ENCODE measurements at regions not wholly inside any gene's neighbourhood (a gene's known extent, or its start where the extent isn't known, plus 50 kb on each side); places are given as distances from the start of the nearest gene placed in this dataset.

DNA sequence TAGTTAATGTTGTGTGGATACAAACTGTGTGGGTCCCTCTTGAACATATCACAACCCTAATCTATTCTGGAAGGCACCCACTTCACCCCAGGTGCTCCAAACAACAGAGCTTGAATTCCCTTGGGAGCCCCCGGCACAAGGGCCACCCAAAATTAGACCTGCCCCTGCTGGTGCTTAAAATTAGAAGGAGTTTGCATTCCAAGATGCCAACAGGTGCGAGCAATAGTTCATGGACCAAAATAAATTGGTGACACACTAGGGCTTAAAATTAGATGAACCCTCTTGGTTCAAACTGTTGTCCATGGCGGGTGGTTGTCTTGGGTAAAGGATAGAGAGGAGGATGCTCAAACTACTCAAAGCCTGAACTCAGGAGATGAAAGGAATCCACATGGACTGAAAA lies 291.5 kb downstream of the MN1 start:
- intact Hi-C loops (cut with DNase I; ENCODE audit: low total_unique reads): loop anchor here (10.0 kb wide), 1 partner anchor 295 kb away; the partner anchor contains the start of gene MN1
- TF ChIP-seq, protein P1, sequence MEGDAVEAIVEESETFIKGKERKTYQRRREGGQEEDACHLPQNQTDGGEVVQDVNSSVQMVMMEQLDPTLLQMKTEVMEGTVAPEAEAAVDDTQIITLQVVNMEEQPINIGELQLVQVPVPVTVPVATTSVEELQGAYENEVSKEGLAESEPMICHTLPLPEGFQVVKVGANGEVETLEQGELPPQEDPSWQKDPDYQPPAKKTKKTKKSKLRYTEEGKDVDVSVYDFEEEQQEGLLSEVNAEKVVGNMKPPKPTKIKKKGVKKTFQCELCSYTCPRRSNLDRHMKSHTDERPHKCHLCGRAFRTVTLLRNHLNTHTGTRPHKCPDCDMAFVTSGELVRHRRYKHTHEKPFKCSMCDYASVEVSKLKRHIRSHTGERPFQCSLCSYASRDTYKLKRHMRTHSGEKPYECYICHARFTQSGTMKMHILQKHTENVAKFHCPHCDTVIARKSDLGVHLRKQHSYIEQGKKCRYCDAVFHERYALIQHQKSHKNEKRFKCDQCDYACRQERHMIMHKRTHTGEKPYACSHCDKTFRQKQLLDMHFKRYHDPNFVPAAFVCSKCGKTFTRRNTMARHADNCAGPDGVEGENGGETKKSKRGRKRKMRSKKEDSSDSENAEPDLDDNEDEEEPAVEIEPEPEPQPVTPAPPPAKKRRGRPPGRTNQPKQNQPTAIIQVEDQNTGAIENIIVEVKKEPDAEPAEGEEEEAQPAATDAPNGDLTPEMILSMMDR (IDR thresholded peaks at IDR 0.05): no peak
- H3K9me3 ChIP-seq: no peaks in the 10 kb centered on the region
- H3K27ac ChIP-seq: peak overlapping the region in 1 of 2 donors; percentile 7
- H3K4me1 ChIP-seq: peaks cover 0 to 54% (median 27%) of the 10 kb centered on the region in 4 donors
- H3K4me3 ChIP-seq: no peak overlapping the region
- no peak for DNase-seq
- H3K36me3 ChIP-seq: no peaks in the 10 kb centered on the region
- no peaks in the 10 kb centered on the region for H3K27me3 ChIP-seq

DNA sequence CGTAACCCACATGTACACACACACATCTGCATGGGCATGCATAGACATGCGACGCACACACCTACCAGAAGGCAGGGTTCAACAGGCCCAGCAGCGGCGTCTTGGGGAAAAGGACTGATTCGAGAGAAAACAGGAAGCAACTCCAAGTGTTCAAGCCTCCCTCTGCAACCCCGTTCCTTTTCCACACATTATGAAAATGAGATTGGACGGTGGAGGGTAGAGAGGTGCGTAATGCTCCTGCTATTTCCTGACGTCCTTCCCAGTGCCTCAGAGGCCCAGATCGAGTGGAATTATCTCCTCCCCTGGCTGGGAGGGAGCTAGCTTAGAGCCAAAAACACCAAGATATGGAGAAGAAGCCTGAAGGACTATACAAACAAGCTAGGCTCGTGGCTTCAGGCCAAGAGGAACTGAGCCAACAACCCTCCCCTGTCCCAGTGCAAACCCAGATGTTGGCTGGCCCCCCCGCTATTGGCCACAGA lies 289.2 kb downstream of the MN1 start:
- DNase-seq: peak; percentile 84 to 93
- Histone ChIP-seq H3K27me3 (no peaks in the 10 kb centered on the region), H3K36me3 (no peaks in the 10 kb centered on the region), H3K27ac (peak overlapping the region; percentile 53 to 69), H3K4me3 (no peak overlapping the region), H3K4me1 (peaks cover 0 to 52% (median 20%) of the 10 kb centered on the region in 4 donors), H3K9me3 (no peaks in the 10 kb centered on the region)
- intact Hi-C loops (cut with DNase I; ENCODE audit: low total_unique reads): loop anchor here (10.0 kb wide), 1 partner anchor 292 kb away; the partner anchor contains the start of gene MN1
- TF ChIP-seq, protein P1 (IDR thresholded peaks at IDR 0.05): no peak

DNA sequence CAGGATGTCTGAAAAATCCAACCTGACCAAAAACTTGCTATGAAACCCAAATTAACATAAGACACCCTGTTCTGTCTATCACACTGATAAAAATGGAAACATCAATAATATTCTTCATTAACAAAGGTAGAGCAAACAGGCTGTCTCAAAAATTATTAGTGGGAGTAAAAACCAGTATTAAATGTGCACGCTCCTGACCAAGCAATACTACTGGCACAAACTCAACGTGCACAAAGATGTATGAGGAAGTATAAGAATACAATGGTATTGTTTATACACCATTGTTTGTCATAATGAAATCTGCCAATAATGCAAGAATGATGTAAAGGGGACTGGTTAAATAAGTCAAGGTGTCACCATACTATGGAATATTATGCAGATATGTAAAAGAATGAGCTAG lies 288.5 kb downstream of the MN1 start:
- Histone ChIP-seq H3K36me3 (no peaks in the 10 kb centered on the region), H3K4me1 (peaks cover 0 to 51% (median 20%) of the 10 kb centered on the region in 4 donors), H3K9me3 (no peaks in the 10 kb centered on the region), H3K4me3 (no peak overlapping the region), H3K27me3 (no peaks in the 10 kb centered on the region), H3K27ac (peak overlapping the region; percentile 53 to 69)
- TF ChIP-seq, protein P1 (IDR thresholded peaks at IDR 0.05): no peak
- DNase-seq: no peak
- intact Hi-C loops (cut with DNase I; ENCODE audit: low total_unique reads): loop anchor here (10.0 kb wide), 1 partner anchor 292 kb away; the partner anchor contains the start of gene MN1

GRCh38 chr22:27514601-27515523 lies 286.7 kb downstream of the MN1 start:
- Histone ChIP-seq H3K36me3 (no peaks in the 10 kb centered on the region), H3K27me3 (no peaks in the 10 kb centered on the region), H3K4me3 (no peak overlapping the region), H3K4me1 (peaks cover 0 to 64% (median 29%) of the 10 kb centered on the region in 4 donors), H3K27ac (peak overlapping the region; percentile 43 to 69), H3K9me3 (no peaks in the 10 kb centered on the region)
- intact Hi-C loops (cut with DNase I; ENCODE audit: low total_unique reads): loop anchor here (10.0 kb wide), 1 partner anchor 290 kb away; the partner anchor contains the start of gene MN1
- TF ChIP-seq, protein P1 (IDR thresholded peaks at IDR 0.05): no peak
- peak; percentile 55 to 85 for DNase-seq

DNA sequence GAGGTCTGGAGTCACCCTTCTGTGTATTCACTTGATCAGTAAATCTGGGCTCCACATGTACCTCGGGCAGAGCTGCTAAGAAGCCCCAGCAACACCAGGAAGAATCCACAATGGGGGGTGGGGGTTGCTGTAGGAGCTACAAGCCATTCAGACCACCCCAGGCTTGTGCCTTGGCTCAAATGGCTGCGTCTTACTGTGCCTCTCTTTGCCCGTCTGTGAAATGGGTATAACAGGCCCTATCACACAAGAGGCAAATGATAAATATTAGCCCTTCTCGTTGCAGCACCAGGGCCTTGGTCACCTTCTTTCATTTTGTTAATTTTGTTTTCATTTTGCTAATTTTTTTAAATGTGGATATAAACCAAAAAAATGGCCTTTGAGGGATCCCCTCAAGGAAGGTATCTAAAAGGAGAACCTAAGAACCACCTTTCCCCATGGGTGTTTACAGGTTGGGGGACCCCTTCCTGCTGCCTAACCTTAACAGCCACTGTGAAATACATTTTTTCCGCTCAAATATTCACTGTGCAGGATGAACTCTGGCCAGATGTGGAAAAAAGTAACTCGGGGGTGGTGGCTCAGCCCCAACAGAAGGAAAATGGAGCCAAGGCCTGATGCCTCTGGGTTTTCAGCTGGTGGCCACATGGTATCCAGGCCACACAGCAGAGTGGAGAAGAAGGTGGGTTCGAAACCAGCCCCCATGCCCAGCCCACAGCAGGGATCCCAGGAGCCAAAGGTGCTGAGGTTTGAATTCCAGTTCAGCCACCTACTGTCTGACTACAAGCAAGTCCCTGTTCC lies 284.0 kb downstream of the MN1 start:
- Histone ChIP-seq H3K36me3 (no peaks in the 10 kb centered on the region), H3K4me3 (no peak overlapping the region), H3K9me3 (no peaks in the 10 kb centered on the region), H3K27ac (no peak overlapping the region), H3K27me3 (no peaks in the 10 kb centered on the region), H3K4me1 (peaks cover 0 to 45% (median 20%) of the 10 kb centered on the region in 4 donors)
- no peak for DNase-seq
- intact Hi-C loops (cut with DNase I; ENCODE audit: low total_unique reads): loop anchor here (10.0 kb wide), 1 partner anchor 287 kb away; the partner anchor contains the start of gene MN1
- TF ChIP-seq, protein P1 (IDR thresholded peaks at IDR 0.05): no peak

All from tibial artery (tissue), 4 donors.